ENCODE measurements at regions not wholly inside any gene's neighbourhood (a gene's known extent, or its start where the extent isn't known, plus 50 kb on each side); places are given as distances from the start of the nearest gene placed in this dataset.

GRCh38 chr11:57121996-57122395, 59.8 kb upstream of the LRRC55 start:
- Mint-ChIP-seq H3K4me1 (no peaks in the 10 kb centered on the region), H3K36me3 (no peaks in the 10 kb centered on the region), H3K4me3 (no peak overlapping the region), H3K9me3 (ENCODE audit: low read depth) (no peaks in the 10 kb centered on the region), H3K27ac (no peak overlapping the region), H3K27me3 (peaks cover 23% of the 10 kb centered on the region)
- no peak for ATAC-seq
- DNase-seq: no peak
- CTCF ChIA-PET: interaction anchor here (1.1 kb wide), 1 partner anchor 128 kb away, joined by 4 read pairs; no protein-coding TSS in a partner anchor

GRCh38 chr11:57123590-57123989, 58.2 kb upstream of the LRRC55 start:
- Mint-ChIP-seq H3K27me3 (peaks cover 23% of the 10 kb centered on the region), H3K27ac (no peak overlapping the region), H3K36me3 (no peaks in the 10 kb centered on the region), H3K4me1 (no peaks in the 10 kb centered on the region), H3K9me3 (ENCODE audit: low read depth) (no peaks in the 10 kb centered on the region), H3K4me3 (no peak overlapping the region)
- ATAC-seq (no peak), DNase-seq (no peak)
- CTCF ChIA-PET: no interaction called here

- no peaks in the 10 kb centered on the region for H3K4me1 Mint-ChIP-seq
- H3K36me3 Mint-ChIP-seq: no peaks in the 10 kb centered on the region
- H3K27ac Mint-ChIP-seq: no peak overlapping the region
- CTCF ChIA-PET: no interaction called here
- no peak for DNase-seq
- no peaks in the 10 kb centered on the region for H3K9me3 Mint-ChIP-seq (ENCODE audit: low read depth)
- H3K4me3 Mint-ChIP-seq: no peak overlapping the region
- ATAC-seq: no peak
- H3K27me3 Mint-ChIP-seq: peaks cover 24% of the 10 kb centered on the region
Measured at GRCh38 chr11:57124505-57124904, 57.2 kb upstream of the LRRC55 start.

GRCh38 chr11:57124917-57125316, 56.8 kb upstream of the LRRC55 start:
- CTCF ChIA-PET: no interaction called here
- Mint-ChIP-seq H3K4me3 (no peak overlapping the region), H3K9me3 (ENCODE audit: low read depth) (no peaks in the 10 kb centered on the region), H3K4me1 (no peaks in the 10 kb centered on the region), H3K27me3 (peaks cover 26% of the 10 kb centered on the region), H3K27ac (no peak overlapping the region), H3K36me3 (no peaks in the 10 kb centered on the region)
- ATAC-seq (no peak), DNase-seq (no peak)

GRCh38 chr11:57126766-57127400, 54.9 kb upstream of the LRRC55 start:
- DNase-seq: no peak
- Mint-ChIP-seq H3K9me3 (ENCODE audit: low read depth) (no peaks in the 10 kb centered on the region), H3K27ac (no peak overlapping the region), H3K27me3 (peaks cover 26% of the 10 kb centered on the region), H3K4me1 (no peaks in the 10 kb centered on the region), H3K4me3 (no peak overlapping the region), H3K36me3 (no peaks in the 10 kb centered on the region)
- ATAC-seq: no peak
- CTCF ChIA-PET: no interaction called here

GRCh38 chr11:57131080-57131790, 50.5 kb upstream of the LRRC55 start:
- DNase-seq (no peak), ATAC-seq (no peak)
- CTCF ChIA-PET: no interaction called here
- Mint-ChIP-seq H3K27me3 (peaks cover 6% of the 10 kb centered on the region), H3K36me3 (no peaks in the 10 kb centered on the region), H3K4me1 (no peaks in the 10 kb centered on the region), H3K9me3 (ENCODE audit: low read depth) (no peaks in the 10 kb centered on the region), H3K4me3 (no peak overlapping the region), H3K27ac (no peak overlapping the region)

Data from activated CD8-positive, alpha-beta memory T cell treated with anti-CD3 and anti-CD28 coated beads, Interleukin-2, amount 10 ng/mL, durations not matched to agents 7 days and 5 days (primary cell).